ENCODE measurements at regions not wholly inside any gene's neighbourhood (a gene's known extent, or its start where the extent isn't known, plus 50 kb on each side); places are given as distances from the start of the nearest gene placed in this dataset.

GRCh38 chr9:96082516-96083232, 207.2 kb downstream of the ERCC6L2 start:
- TF ChIP-seq EZH2 (IDR thresholded peaks at IDR 0.05; ENCODE audit: low read length, missing control alignments) (no peak), CTCF (conservative IDR thresholded peaks at IDR 0.05 in 1 of 2, IDR thresholded peaks at IDR 0.05 in 1 of 2; ENCODE audit: low read depth in 1 of 2, low read length in 2 of 2) (no peak)

GRCh38 chr9:96080364-96080763, 204.9 kb downstream of the ERCC6L2 start:
- no peak for TF ChIP-seq CTCF (conservative IDR thresholded peaks at IDR 0.05 in 1 of 2, IDR thresholded peaks at IDR 0.05 in 1 of 2; ENCODE audit: low read depth in 1 of 2, low read length in 2 of 2)
- no peak for TF ChIP-seq EZH2 (IDR thresholded peaks at IDR 0.05; ENCODE audit: low read length, missing control alignments)
- H2AFZ ChIP-seq (ENCODE audit: low read length): no peak overlapping the region
- no peaks in the 10 kb centered on the region for H3K9me3 ChIP-seq (ENCODE audit: control insufficient read depth, insufficient read depth, low read depth, low read length)
- no peaks in the 10 kb centered on the region for H3K4me1 ChIP-seq (ENCODE audit: control insufficient read depth, extremely low read depth, insufficient read depth, low read length)
- H3K36me3 ChIP-seq (ENCODE audit: control insufficient read depth, insufficient read depth, low read length): no peaks in the 10 kb centered on the region
- no peaks in the 10 kb centered on the region for H4K20me1 ChIP-seq (ENCODE audit: control insufficient read depth, extremely low read depth, insufficient read depth, low read length)
- DNase-seq (ENCODE audit: low read depth in 2 of 2): peak; percentile 15 to 61
- no peak overlapping the region for H3K9ac ChIP-seq (ENCODE audit: insufficient read depth, low read length)
- no peak overlapping the region for H3K4me3 ChIP-seq (replicated peaks in 1 of 4; ENCODE audit: control extremely low read depth in 1 of 4, insufficient read depth in 1 of 4, low read depth in 3 of 4, low read length in 4 of 4)
- no peaks in the 10 kb centered on the region for H3K79me2 ChIP-seq (ENCODE audit: control insufficient read depth, insufficient read depth, low read length)
- H3K4me2 ChIP-seq (ENCODE audit: extremely low read depth, insufficient read depth, low read length): no peak overlapping the region
- no peaks in the 10 kb centered on the region for H3K27me3 ChIP-seq (ENCODE audit: control insufficient read depth, insufficient read depth, low read length)
- no peak overlapping the region for H3K27ac ChIP-seq (ENCODE audit: insufficient read depth, low read length)

More at GRCh38 chr9:96082516-96083232, 207.2 kb downstream of the ERCC6L2 start:
- H3K79me2 ChIP-seq (ENCODE audit: control insufficient read depth, insufficient read depth, low read length): no peaks in the 10 kb centered on the region
- H3K9me3 ChIP-seq (ENCODE audit: control insufficient read depth, insufficient read depth, low read depth, low read length): no peaks in the 10 kb centered on the region
- no peak for DNase-seq (ENCODE audit: low read depth in 2 of 2)
- no peaks in the 10 kb centered on the region for H4K20me1 ChIP-seq (ENCODE audit: control insufficient read depth, extremely low read depth, insufficient read depth, low read length)
- H2AFZ ChIP-seq (ENCODE audit: low read length): no peak overlapping the region
- no peak overlapping the region for H3K4me2 ChIP-seq (ENCODE audit: extremely low read depth, insufficient read depth, low read length)
- H3K27ac ChIP-seq (ENCODE audit: insufficient read depth, low read length): no peak overlapping the region
- no peak overlapping the region for H3K9ac ChIP-seq (ENCODE audit: insufficient read depth, low read length)
- no peaks in the 10 kb centered on the region for H3K4me1 ChIP-seq (ENCODE audit: control insufficient read depth, extremely low read depth, insufficient read depth, low read length)
- H3K4me3 ChIP-seq (replicated peaks in 1 of 4; ENCODE audit: control extremely low read depth in 1 of 4, insufficient read depth in 1 of 4, low read depth in 3 of 4, low read length in 4 of 4): no peak overlapping the region
- no peaks in the 10 kb centered on the region for H3K27me3 ChIP-seq (ENCODE audit: control insufficient read depth, insufficient read depth, low read length)
- no peaks in the 10 kb centered on the region for H3K36me3 ChIP-seq (ENCODE audit: control insufficient read depth, insufficient read depth, low read length)

- no peak overlapping the region for H3K9ac ChIP-seq (ENCODE audit: insufficient read depth, low read length)
- H4K20me1 ChIP-seq (ENCODE audit: control insufficient read depth, extremely low read depth, insufficient read depth, low read length): no peaks in the 10 kb centered on the region
- no peak for DNase-seq (ENCODE audit: low read depth in 2 of 2)
- H3K9me3 ChIP-seq (ENCODE audit: control insufficient read depth, insufficient read depth, low read depth, low read length): no peaks in the 10 kb centered on the region
- H3K4me1 ChIP-seq (ENCODE audit: control insufficient read depth, extremely low read depth, insufficient read depth, low read length): no peaks in the 10 kb centered on the region
- no peak overlapping the region for H3K4me3 ChIP-seq (replicated peaks in 1 of 4; ENCODE audit: control extremely low read depth in 1 of 4, insufficient read depth in 1 of 4, low read depth in 3 of 4, low read length in 4 of 4)
- TF ChIP-seq CTCF (conservative IDR thresholded peaks at IDR 0.05 in 1 of 2, IDR thresholded peaks at IDR 0.05 in 1 of 2; ENCODE audit: low read depth in 1 of 2, low read length in 2 of 2): no peak
- TF ChIP-seq EZH2 (IDR thresholded peaks at IDR 0.05; ENCODE audit: low read length, missing control alignments): no peak
- no peak overlapping the region for H3K4me2 ChIP-seq (ENCODE audit: extremely low read depth, insufficient read depth, low read length)
- no peaks in the 10 kb centered on the region for H3K79me2 ChIP-seq (ENCODE audit: control insufficient read depth, insufficient read depth, low read length)
- no peaks in the 10 kb centered on the region for H3K27me3 ChIP-seq (ENCODE audit: control insufficient read depth, insufficient read depth, low read length)
- H2AFZ ChIP-seq (ENCODE audit: low read length): no peak overlapping the region
- H3K36me3 ChIP-seq (ENCODE audit: control insufficient read depth, insufficient read depth, low read length): no peaks in the 10 kb centered on the region
- no peak overlapping the region for H3K27ac ChIP-seq (ENCODE audit: insufficient read depth, low read length)
These were observed 204.3 kb downstream of the ERCC6L2 start for GRCh38 chr9:96079779-96080178.
